GM18520 (cell line): ENCODE measurements at regions not wholly inside any gene's neighbourhood (a gene's known extent, or its start where the extent isn't known, plus 50 kb on each side); places are given as distances from the start of the nearest gene placed in this dataset.
"Not testable (repeated sequence)": the region's sequence is repeated elsewhere in the genome, so short reads cannot be mapped to it uniquely, and the experiment has no call there.

Experiments
- ATAC-seq: cut with Tn5 transposase; IDR thresholded peaks from one replicate; pipeline ENCODE4 v1.9.1; 2021; ENCODE audit not compliant: unreplicated experiment

DNA sequence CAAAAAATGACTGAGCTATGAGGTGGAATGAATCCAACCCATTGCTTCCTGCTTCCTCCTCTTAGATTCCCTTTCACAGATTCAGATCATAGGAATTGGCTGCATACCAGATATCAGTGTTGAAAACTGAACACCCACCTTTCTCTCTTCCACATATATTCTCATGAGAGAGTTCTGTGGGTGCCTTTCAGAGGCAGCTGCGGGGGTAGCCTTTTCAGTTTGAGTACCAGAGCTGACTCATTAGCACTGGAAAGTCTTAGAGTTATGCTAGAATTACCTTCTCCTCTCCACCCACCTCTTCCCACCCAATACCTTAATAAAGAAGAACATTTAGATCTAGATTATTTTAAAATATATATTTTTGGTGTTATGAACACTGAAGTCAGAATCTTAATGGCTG, 495.4 kb upstream of the SEL1L start:
- ATAC-seq, result no peak

DNA sequence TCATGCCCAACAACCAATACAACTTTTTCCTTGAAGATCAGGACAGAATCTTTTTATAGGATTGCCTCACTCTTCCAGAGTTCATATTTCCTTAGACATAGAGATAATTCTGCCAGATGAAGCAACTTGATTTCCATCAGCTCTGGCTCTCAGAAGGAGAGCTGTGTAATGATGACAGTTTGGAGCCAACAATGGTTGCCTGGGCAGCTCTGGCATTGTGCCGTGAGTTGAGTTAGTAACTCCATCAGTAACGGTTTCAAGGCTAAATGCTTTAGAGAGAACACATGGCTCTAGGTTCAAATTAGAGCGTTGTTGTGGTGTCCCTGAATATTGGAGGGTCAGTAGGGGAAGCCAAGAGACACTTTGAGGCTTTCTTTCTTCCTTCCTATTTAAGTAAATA, 501.7 kb upstream of the SEL1L start:
- ATAC-seq, result no peak

GRCh38 chr14:82038066-82038465, 504.4 kb upstream of the SEL1L start:
- not testable (repeated sequence) for ATAC-seq

DNA sequence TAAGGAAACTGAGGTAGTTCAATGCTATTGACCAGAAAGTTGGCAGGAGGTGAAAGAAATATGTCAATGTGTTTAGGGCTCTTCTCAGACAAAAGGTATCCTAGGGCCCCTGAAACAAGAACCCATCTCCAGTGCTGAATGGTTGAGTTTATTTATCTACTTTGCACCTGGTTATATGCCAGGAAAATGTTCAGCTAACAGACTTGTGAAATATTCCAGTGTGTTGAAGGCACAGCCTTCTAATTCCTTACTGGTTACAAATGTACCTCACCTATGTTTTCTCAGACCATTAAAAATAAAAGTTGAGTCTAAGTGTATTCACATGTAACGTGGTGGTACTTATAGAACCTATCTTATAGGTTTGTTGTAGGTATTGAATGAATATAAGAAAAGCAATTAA, 511.7 kb upstream of the SEL1L start:
- no peak for ATAC-seq

DNA sequence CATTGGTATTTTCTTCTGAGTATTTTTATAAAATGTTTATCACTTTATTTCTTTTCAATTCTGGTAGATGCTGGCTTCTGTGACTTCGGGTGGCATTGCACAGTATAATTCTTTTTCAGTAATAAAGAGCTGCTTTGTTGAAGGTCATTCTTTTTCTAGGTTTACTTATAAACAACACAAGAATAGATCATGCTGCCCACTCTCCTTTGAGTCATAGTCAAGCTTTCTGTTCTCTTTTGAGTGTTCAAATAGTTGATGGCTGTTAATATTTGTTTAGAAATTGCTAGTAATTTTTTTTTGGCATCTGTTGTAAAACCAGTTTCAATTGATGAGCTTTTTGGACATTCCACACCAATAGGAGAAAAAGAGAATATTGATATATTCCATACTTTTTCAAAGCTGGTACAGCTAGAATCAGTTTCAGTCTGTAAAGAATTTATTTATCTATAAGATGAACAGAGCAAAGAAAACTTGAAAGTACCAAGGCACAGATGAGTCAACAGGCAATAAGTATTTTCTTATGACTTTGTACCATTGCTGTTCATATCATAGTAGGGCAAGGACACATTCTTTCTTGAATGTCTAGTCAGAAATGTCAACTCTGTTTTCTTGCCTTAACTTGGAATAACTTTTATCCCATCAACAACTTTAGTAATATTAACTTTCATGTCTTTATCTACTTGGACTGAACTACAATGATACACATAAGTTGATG, 513.0 kb upstream of the SEL1L start:
- peak; percentile 43 for ATAC-seq

- no peak for ATAC-seq
Measured at GRCh38 chr14:82047777-82048470, 514.3 kb upstream of the SEL1L start.

DNA sequence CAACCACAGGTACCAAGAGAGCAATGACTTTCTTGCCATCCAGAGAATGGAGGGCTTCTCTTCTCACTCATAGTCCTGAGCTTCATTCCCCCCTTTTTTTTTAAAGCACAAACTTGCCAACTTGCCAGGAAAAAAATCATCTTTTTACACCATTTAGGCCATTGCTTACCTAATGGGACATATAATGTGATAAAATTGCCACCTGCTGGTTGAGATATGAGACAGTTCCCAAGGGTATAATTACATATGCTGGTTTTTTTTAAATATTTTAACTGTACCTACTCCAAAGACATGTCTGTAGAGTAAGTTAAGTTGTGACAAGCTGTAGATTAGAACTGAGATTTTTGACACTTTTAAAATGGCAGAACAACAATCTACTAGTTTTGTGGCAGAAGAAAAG, 519.1 kb upstream of the SEL1L start:
- ATAC-seq, result no peak

DNA sequence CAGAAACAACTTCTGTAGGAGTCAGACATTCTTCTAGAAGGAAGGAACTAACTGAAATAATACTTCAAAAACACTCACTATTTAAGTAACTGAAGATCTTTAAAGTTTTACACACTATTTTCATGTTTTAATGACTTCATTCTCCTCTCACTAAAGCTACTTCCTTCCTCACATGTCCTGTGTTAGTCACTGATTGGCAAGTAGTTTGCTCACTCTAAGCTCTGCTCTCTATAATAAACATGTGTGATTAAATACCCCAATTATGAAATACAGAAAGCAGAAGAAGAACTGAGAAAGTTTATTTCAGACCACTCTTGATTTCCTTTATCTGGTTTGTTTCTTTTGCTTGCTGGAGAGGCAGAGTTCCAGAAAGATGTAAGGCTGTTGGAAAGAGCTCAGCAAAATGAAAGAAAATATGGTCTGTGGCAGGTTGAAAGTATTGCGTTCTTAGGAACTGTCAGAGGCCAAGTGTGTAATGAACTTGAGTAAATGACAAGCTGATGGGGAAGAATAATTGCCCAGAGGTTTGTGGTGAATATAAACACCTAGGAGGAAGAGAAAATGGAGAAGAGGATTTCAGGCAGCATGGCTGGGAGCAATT, 522.0 kb upstream of the SEL1L start:
- ATAC-seq, result no peak

DNA sequence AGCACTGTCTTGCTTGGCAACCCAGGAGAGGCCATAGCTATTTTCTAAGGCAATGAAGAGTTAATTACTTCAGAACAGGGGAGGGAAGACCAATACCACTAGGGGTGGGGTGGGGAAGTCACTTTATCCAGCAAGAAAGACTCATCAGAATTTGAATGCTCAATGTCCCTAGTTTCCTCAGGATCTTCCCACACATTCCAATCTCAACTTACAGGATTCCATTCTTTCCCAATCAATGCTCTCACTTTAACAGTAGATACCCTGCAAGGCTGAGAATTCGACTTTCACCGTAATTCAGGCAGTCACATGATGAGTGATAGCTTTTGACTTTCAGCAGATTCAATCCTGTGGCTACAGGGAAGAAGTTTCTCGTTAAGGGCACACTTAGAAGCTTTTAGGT, 526.6 kb upstream of the SEL1L start:
- no peak for ATAC-seq

DNA sequence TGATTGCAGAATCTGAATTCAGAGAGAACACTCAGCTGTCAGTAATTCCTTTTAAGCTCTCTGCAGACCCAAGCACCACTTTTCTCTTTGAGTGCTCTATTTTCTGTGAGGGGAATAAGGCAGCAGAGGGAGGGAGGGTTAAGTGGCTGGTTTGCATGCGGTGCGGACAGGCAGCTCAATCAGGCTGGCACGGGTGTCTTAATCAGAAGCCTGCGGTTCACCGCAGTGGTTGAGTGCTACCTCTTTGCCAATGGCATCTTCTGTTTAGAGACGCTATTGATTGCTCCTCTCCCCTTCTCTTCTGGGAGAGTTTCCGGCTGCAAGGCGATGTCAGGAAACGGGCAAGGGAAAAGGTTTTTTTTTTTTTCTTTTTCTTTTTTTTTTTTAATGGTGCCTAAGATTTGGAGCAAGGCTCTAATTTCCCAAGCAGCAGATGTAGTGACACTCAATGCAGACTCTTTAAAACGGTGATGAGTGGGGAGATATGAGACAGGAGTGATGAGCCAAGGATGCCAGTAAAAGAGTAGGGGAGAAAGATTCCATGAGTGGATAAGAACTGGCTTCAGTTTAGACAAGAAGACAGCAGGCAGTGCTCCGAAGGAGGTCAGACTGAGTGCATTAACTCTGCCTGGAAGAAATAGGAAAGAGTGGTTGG, 533.7 kb upstream of the SEL1L start:
- ATAC-seq, result no peak

- ATAC-seq, result no peak
Measured at GRCh38 chr14:82070040-82070439, 536.4 kb upstream of the SEL1L start.

GRCh38 chr14:82070753-82071152, 537.1 kb upstream of the SEL1L start:
- no peak for ATAC-seq

GRCh38 chr14:82073547-82073946, 539.9 kb upstream of the SEL1L start:
- ATAC-seq, result no peak

GRCh38 chr14:82075566-82075965, 541.9 kb upstream of the SEL1L start:
- ATAC-seq, result no peak

GRCh38 chr14:82079553-82079952, 545.9 kb upstream of the SEL1L start:
- ATAC-seq, result no peak

- ATAC-seq, result no peak
Measured at GRCh38 chr14:82080370-82080769, 546.7 kb upstream of the SEL1L start.

DNA sequence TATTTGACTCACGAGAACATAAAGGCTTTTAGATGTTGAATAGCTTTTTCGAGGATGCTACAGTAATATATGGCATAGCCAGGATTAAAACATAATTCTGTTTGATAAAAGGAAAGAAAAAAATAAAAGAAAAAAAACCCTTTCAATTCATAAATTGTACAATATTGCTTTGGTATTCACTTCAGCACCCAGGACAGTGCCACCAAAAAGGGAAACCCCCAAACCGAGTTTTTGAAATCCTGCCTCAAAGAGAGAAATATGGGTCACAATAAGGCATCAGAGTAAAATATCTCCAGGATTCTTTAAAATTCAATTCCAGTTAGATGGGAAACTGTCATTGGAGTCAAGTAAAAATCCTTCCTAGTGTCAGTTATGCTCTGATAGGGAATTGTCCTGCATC, 551.2 kb upstream of the SEL1L start:
- no peak for ATAC-seq

GRCh38 chr14:82091097-82091496, 557.4 kb upstream of the SEL1L start:
- no peak for ATAC-seq

- ATAC-seq, result no peak
Measured at GRCh38 chr14:82094829-82095345, 561.2 kb upstream of the SEL1L start.

- ATAC-seq, result no peak
Measured at GRCh38 chr14:82104013-82104412, 570.4 kb upstream of the SEL1L start.

DNA sequence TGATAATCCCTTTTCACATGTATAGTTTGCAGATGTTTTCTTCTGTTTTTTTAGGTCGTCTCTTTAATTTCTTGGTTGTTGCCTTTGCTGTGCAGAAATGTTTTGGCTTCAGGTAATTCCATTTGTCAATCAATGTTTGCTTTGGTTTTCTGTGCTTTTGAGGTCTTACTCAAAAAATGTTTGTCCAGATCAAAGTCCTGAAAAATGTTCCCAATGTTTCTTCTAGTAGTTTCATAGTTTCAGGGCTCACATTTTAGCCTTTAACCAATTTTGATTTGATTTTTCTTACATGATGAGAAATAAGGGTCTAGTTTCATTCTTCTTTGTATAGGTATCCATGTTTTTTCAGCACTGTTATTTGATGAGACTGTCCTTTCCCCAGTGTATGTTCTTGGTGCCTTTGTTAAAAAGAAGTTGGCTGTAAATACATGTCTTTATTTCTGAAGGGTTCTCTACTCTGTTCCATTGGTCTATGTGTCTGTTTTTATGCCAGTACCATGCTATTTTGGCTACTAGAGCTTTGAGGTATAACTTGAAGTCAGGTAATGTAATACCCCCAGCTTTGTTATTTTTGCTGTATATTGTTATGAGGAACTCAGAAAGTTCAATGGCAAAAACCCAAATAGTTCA, 578.7 kb upstream of the SEL1L start:
- no peak for ATAC-seq
